Adrenal gland (tissue), 9 donors: ENCODE measurements at regions not wholly inside any gene's neighbourhood (a gene's known extent, or its start where the extent isn't known, plus 50 kb on each side); places are given as distances from the start of the nearest gene placed in this dataset.

Source experiments
- DNase-seq, 7 donors: peaks; one replicate each; pipeline ENCODE4 v3.0.0-alpha.2; 2019 to 2020
- H3K27ac ChIP-seq, 5 donors: fragments of 200-600 bp; sonication (generic) in 4 of 5; 1 replicate in 3 of 5; 2 replicates in 2 of 5; pipeline versions ENCODE4 v1.5.1 to v1.8.0; 2016 to 2020; ENCODE audit warnings: mild to moderate bottlenecking in 1 of 5
- H3K27me3 ChIP-seq: fragments of 200-600 bp; 2 replicates; pipeline ENCODE4 v1.8.0; 2021
- H3K36me3 ChIP-seq, 2 donors: fragments of 200-600 bp; replicated peaks in 1 of 2; 1 replicate in 1 of 2; 2 replicates in 1 of 2; pipeline versions ENCODE4 v1.5.1 to v1.8.0; 2018 to 2022
- H3K4me1 ChIP-seq, 2 donors: fragments of 200-600 bp; replicated peaks in 1 of 2; 1 replicate in 1 of 2; 2 replicates in 1 of 2; pipeline versions ENCODE4 v1.5.1 to v1.8.0; 2018 to 2021
- H3K4me3 ChIP-seq, 4 donors: fragments of 200-600 bp; sonication (generic) in 3 of 4; one replicate each; pipeline ENCODE4 v1.5.1; 2016 to 2018
- H3K9me3 ChIP-seq, 3 donors: fragments of 200-600 bp; sonication (generic) in 1 of 3; replicated peaks in 1 of 3; 1 replicate in 2 of 3; 2 replicates in 1 of 3; pipeline versions ENCODE4 v1.5.1 to v1.8.0; 2016 to 2021
- CTCF ChIP-seq, 6 experiments: fragments of 450-650 bp in 4 of 6; fragments of 200-600 bp in 2 of 6; sonication (generic) in 1 of 6; IDR thresholded peaks; 1 replicate in 5 of 6; 2 replicates in 1 of 6; pipeline versions ENCODE4 v1.5.1 to v1.8.0; 2016 to 2021; ENCODE audit warnings: antibody characterized with exemption in 6 of 6, mild to moderate bottlenecking in 2 of 6, moderate library complexity in 1 of 6
- POLR2A ChIP-seq, 2 donors: fragments of 450-650 bp; IDR thresholded peaks; one replicate each; pipeline ENCODE4 v1.6.1; 2017; ENCODE audit warnings: antibody characterized with exemption in 2 of 2, mild to moderate bottlenecking in 2 of 2, moderate library complexity in 1 of 2
- WGBS, 4 donors: extraction: QIAGEN DNeasy Blood & Tissue Kit in 2 of 4; methylation state at CpG; one replicate each; pipeline versions ENCODE4 v1.1.5 to v1.1.7; 2013 to 2017; 5-methylcytosine and 5-hydroxymethylcytosine counted together
- intact Hi-C, 2 donors: fragments of 100-400 bp; cut with DNase I; formaldehyde crosslinking; loops; one replicate each; pipeline versions ENCODE4 v1.14.1 to v1.15.0; 2022 to 2023
- donor health status: healthy with polysubstance abuse.
- donor health status: Bipolar disorder and iron deficiency.
- donor health status: DM: yes; HTN: yes; CAD: no.
- donor health status: DM: no; HTN: no; CAD: no.
- donor health status: DM: no; HTN: no; CAD: no.

GRCh38 chr21:41561701-41562100 is 53.7 kb upstream of the TMPRSS2 start:
- 77 to 97% (median 87%) methylated on average over 3 to 4 of the region's 4 CpGs for WGBS, 4 donors
- H3K36me3 ChIP-seq, result no peaks in the 10 kb centered on the region
- intact Hi-C loops, result no loop called here
- no peak overlapping the region for H3K27ac ChIP-seq
- TF ChIP-seq POLR2A (IDR thresholded peaks at IDR 0.05) (no peak), CTCF (IDR thresholded peaks at IDR 0.05) (no peak)
- H3K4me3 ChIP-seq, result no peak overlapping the region
- no peaks in the 10 kb centered on the region for H3K4me1 ChIP-seq
- H3K9me3 ChIP-seq, result no peaks in the 10 kb centered on the region
- DNase-seq, result no peak
- no peaks in the 10 kb centered on the region for H3K27me3 ChIP-seq

GRCh38 chr21:41560661-41561158 is 52.8 kb upstream of the TMPRSS2 start:
- TF ChIP-seq POLR2A (IDR thresholded peaks at IDR 0.05) (no peak), CTCF (IDR thresholded peaks at IDR 0.05) (no peak)
- Histone ChIP-seq H3K4me3 (no peak overlapping the region), H3K27me3 (no peaks in the 10 kb centered on the region), H3K4me1 (no peaks in the 10 kb centered on the region), H3K27ac (no peak overlapping the region), H3K9me3 (no peaks in the 10 kb centered on the region), H3K36me3 (no peaks in the 10 kb centered on the region)
- DNase-seq, result no peak
- intact Hi-C loops, result no loop called here
- WGBS, 4 donors, result 44 to 79% (median 51%) methylated on average over 8 to 9 of the region's 9 CpGs

- no peak for DNase-seq
- no peaks in the 10 kb centered on the region for H3K9me3 ChIP-seq
- H3K36me3 ChIP-seq, result no peaks in the 10 kb centered on the region
- no peak for TF ChIP-seq POLR2A (IDR thresholded peaks at IDR 0.05)
- TF ChIP-seq CTCF (IDR thresholded peaks at IDR 0.05), result no peak
- no peaks in the 10 kb centered on the region for H3K27me3 ChIP-seq
- WGBS, 4 donors, result 51 to 60% (median 54%) methylated on average over 15 of the region's 15 CpGs
- H3K4me1 ChIP-seq, result no peaks in the 10 kb centered on the region
- H3K4me3 ChIP-seq, result no peak overlapping the region
- intact Hi-C loops, result no loop called here
- no peak overlapping the region for H3K27ac ChIP-seq
Observed at GRCh38 chr21:41559658-41560631, 52.0 kb upstream of the TMPRSS2 start.

GRCh38 chr21:41558842-41559241 is 50.9 kb upstream of the TMPRSS2 start:
- no peaks in the 10 kb centered on the region for H3K9me3 ChIP-seq
- no peaks in the 10 kb centered on the region for H3K27me3 ChIP-seq
- TF ChIP-seq POLR2A (IDR thresholded peaks at IDR 0.05) (no peak), CTCF (IDR thresholded peaks at IDR 0.05) (no peak)
- no peaks in the 10 kb centered on the region for H3K4me1 ChIP-seq
- intact Hi-C loops, result no loop called here
- H3K4me3 ChIP-seq, result no peak overlapping the region
- no peak overlapping the region for H3K27ac ChIP-seq
- no peak for DNase-seq
- H3K36me3 ChIP-seq, result no peaks in the 10 kb centered on the region
